DND-41 (cell line): ENCODE measurements at regions not wholly inside any gene's neighbourhood (a gene's known extent, or its start where the extent isn't known, plus 50 kb on each side); places are given as distances from the start of the nearest gene placed in this dataset.

Experiments
- ATAC-seq: fragments of 200-7000 bp; cut with Tn5 transposase; 3 replicates; pipeline ENCODE4 v1.9.1; 2021; ENCODE audit warnings: low read depth; ENCODE audit not compliant: insufficient read depth
- DNase-seq: peaks from one replicate; pipeline ENCODE4 v3.0.0-alpha.2; 2020
- H2AFZ ChIP-seq: 2 replicates; pipeline ENCODE4 v1.6.0; 2012; ENCODE audit warnings: low read depth, low read length
- H3K27ac ChIP-seq: 2 replicates; pipeline ENCODE4 v1.5.1; 2012; ENCODE audit warnings: low read length, inconsistent platforms
- H3K27me3 ChIP-seq: fragments of 200-600 bp; sonication (generic); 2 replicates; pipeline ENCODE4 v1.6.0; 2012; ENCODE audit warnings: low read length, mild to moderate bottlenecking, inconsistent platforms; ENCODE audit not compliant: insufficient read depth, poor library complexity
- H3K36me3 ChIP-seq: 2 replicates; pipeline ENCODE4 v1.5.1; 2012; ENCODE audit warnings: low read length, inconsistent platforms; ENCODE audit not compliant: insufficient read depth
- H3K4me1 ChIP-seq: 2 replicates; pipeline ENCODE4 v1.5.1; 2012; ENCODE audit warnings: mild to moderate bottlenecking, low read length; ENCODE audit not compliant: insufficient read depth
- H3K4me2 ChIP-seq: 2 replicates; pipeline ENCODE4 v1.6.0; 2012; ENCODE audit warnings: mild to moderate bottlenecking, moderate library complexity, low read length, inconsistent platforms; ENCODE audit not compliant: insufficient read depth
- H3K4me3 ChIP-seq, 2 experiments: fragments of 200-600 bp in 1 of 2; shearing (Covaris generic) in 1 of 2; 2 replicates each; pipeline ENCODE4 v1.5.1; 2012 to 2016; ENCODE audit warnings: inconsistent platforms in 2 of 2, low read length in 2 of 2, mild to moderate bottlenecking in 2 of 2, low read depth in 1 of 2, moderate library complexity in 1 of 2
- H3K79me2 ChIP-seq: 2 replicates; pipeline ENCODE4 v1.6.0; 2012; ENCODE audit warnings: low read length, inconsistent platforms; ENCODE audit not compliant: insufficient read depth
- H3K9ac ChIP-seq: 2 replicates; pipeline ENCODE4 v1.6.0; 2012; ENCODE audit warnings: low read depth, mild to moderate bottlenecking, inconsistent platforms, low read length, moderate library complexity
- H3K9me3 ChIP-seq: 2 replicates; pipeline ENCODE4 v1.5.1; 2012; ENCODE audit warnings: low read length, moderate library complexity, mild to moderate bottlenecking, inconsistent platforms; ENCODE audit not compliant: insufficient read depth, severe bottlenecking
- H4K20me1 ChIP-seq: 2 replicates; pipeline ENCODE4 v1.6.0; 2012; ENCODE audit warnings: low read length; ENCODE audit not compliant: insufficient read depth
- EZH2 ChIP-seq: IDR thresholded peaks from 3 replicates; pipeline ENCODE4 v1.6.1; 2012; ENCODE audit warnings: borderline replicate concordance, low read depth, mild to moderate bottlenecking, moderate library complexity, low read length, inconsistent platforms; ENCODE audit not compliant: severe bottlenecking
- TF ChIP-seq, protein P1 (sequence below): IDR thresholded peaks from 2 replicates; pipeline ENCODE4 v1.5.1; 2012; ENCODE audit warnings: borderline replicate concordance, low read length, moderate library complexity, mild to moderate bottlenecking; ENCODE audit not compliant: poor library complexity, severe bottlenecking; ENCODE audit errors: extremely low read depth

GRCh38 chr11:119935349-119935925 lies 202.5 kb downstream of the TRIM29 start:
- Histone ChIP-seq H3K27me3 (peaks cover 7% of the 10 kb centered on the region), H3K4me3 (no peak overlapping the region), H3K9me3 (no peaks in the 10 kb centered on the region), H3K4me1 (no peaks in the 10 kb centered on the region), H3K36me3 (no peaks in the 10 kb centered on the region), H3K27ac (no peak overlapping the region), H2AFZ (no peak overlapping the region), H3K4me2 (no peak overlapping the region), H3K9ac (no peak overlapping the region), H3K79me2 (no peaks in the 10 kb centered on the region), H4K20me1 (no peaks in the 10 kb centered on the region)
- ATAC-seq (no peak), DNase-seq (no peak)
- TF ChIP-seq EZH2, result no peak
- TF ChIP-seq, protein P1, sequence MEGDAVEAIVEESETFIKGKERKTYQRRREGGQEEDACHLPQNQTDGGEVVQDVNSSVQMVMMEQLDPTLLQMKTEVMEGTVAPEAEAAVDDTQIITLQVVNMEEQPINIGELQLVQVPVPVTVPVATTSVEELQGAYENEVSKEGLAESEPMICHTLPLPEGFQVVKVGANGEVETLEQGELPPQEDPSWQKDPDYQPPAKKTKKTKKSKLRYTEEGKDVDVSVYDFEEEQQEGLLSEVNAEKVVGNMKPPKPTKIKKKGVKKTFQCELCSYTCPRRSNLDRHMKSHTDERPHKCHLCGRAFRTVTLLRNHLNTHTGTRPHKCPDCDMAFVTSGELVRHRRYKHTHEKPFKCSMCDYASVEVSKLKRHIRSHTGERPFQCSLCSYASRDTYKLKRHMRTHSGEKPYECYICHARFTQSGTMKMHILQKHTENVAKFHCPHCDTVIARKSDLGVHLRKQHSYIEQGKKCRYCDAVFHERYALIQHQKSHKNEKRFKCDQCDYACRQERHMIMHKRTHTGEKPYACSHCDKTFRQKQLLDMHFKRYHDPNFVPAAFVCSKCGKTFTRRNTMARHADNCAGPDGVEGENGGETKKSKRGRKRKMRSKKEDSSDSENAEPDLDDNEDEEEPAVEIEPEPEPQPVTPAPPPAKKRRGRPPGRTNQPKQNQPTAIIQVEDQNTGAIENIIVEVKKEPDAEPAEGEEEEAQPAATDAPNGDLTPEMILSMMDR, result no peak

DNA sequence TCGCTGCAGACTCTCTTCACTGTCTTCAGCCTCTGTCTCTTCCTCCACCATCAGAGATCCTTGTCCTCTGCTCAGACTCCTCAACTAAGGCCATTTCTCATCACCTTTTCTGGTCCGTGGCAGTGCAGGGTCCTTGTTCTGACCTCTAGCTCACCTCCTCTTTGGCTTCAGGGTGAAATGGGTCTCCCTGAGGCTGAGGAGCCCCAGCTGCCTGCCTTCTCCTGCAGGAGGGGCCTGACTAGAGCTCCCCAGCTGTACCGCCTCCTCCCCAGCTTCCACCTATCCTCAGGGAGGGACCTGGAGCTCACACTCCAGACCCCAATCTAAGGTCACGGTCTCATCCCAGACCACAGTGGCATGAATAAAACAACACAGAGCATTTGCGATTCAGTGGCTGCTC lies 203.0 kb downstream of the TRIM29 start:
- Histone ChIP-seq H3K4me3 (no peak overlapping the region), H4K20me1 (no peaks in the 10 kb centered on the region)

DNA sequence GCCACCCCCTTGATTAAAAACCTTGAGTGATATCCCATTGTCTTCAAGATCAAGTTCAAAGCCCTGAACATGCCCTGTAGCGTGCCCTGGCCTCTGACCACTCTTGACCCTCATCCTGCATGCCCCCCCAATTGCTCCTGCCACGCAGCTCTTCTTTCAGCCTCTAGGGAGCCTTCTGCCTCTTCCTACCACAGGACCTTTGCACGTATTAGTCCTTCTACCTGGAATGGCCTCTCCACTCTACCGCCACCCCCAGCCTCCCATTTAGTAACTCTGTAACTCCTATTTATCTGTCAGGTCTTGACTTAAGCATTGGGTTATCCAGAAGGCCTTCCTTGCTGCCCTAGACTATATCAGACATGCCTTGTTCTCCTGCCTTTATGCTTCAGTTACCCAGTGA lies 203.6 kb downstream of the TRIM29 start:
- Histone ChIP-seq H2AFZ (no peak overlapping the region), H3K4me3 (no peak overlapping the region), H4K20me1 (no peaks in the 10 kb centered on the region), H3K4me1 (no peaks in the 10 kb centered on the region), H3K79me2 (no peaks in the 10 kb centered on the region), H3K9me3 (no peaks in the 10 kb centered on the region), H3K27me3 (peaks cover 7% of the 10 kb centered on the region), H3K4me2 (no peak overlapping the region), H3K27ac (no peak overlapping the region), H3K9ac (no peak overlapping the region), H3K36me3 (no peaks in the 10 kb centered on the region)
- no peak for ATAC-seq
- no peak for DNase-seq
- TF ChIP-seq EZH2, result no peak
- TF ChIP-seq, protein P1, result no peak

More for the DNA sequence above, 203.0 kb downstream of the TRIM29 start:
- Histone ChIP-seq H3K4me2 (no peak overlapping the region), H3K79me2 (no peaks in the 10 kb centered on the region), H3K9me3 (no peaks in the 10 kb centered on the region), H2AFZ (no peak overlapping the region), H3K27me3 (peaks cover 7% of the 10 kb centered on the region), H3K27ac (no peak overlapping the region), H3K36me3 (no peaks in the 10 kb centered on the region), H3K4me1 (no peaks in the 10 kb centered on the region), H3K9ac (no peak overlapping the region)
- ATAC-seq (no peak), DNase-seq (no peak)
- no peak for TF ChIP-seq EZH2
- TF ChIP-seq, protein P1, result no peak
